BJ (cell line): ENCODE measurements at regions not wholly inside any gene's neighbourhood (a gene's known extent, or its start where the extent isn't known, plus 50 kb on each side); places are given as distances from the start of the nearest gene placed in this dataset.
"Not testable (repeated sequence)": the region's sequence is repeated elsewhere in the genome, so short reads cannot be mapped to it uniquely, and the experiment has no call there.

Experiments
- CTCF ChIA-PET: fragments of 350-600 bp; formaldehyde crosslinking; extraction: SDS; loops from one replicate; lab custom pipeline; 2021; ENCODE audit warnings: antibody characterized with exemption, inconsistent platforms; lab: Yijun Ruan, JAX
- POLR2A ChIA-PET: fragments of 300-600 bp; sonication (Branson Sonifier 250); formaldehyde crosslinking; extraction: SDS; loops from one replicate; lab custom pipeline; 2021; ENCODE audit warnings: antibody characterized with exemption; lab: Charles Lee
- DNase-seq: peaks from one replicate; pipeline ENCODE4 v3.0.0-alpha.2; 2011; ENCODE audit warnings: low read depth
- H3K27me3 ChIP-seq: 2 replicates; pipeline ENCODE4 v1.6.0; 2011; ENCODE audit warnings: low read length; ENCODE audit not compliant: control insufficient read depth, insufficient read depth
- H3K36me3 ChIP-seq: 2 replicates; pipeline ENCODE4 v1.5.1; 2011; ENCODE audit warnings: low read length; ENCODE audit not compliant: control insufficient read depth, insufficient read depth
- H3K4me3 ChIP-seq: 2 replicates; pipeline ENCODE4 v1.5.1; 2011; ENCODE audit warnings: low read depth, mild to moderate bottlenecking, control low read depth, low read length
- CTCF ChIP-seq: IDR thresholded peaks from 2 replicates; pipeline ENCODE4 v1.5.1; 2011; ENCODE audit warnings: low read depth, mild to moderate bottlenecking, control low read depth, inconsistent platforms, low read length, moderate library complexity; ENCODE audit not compliant: insufficient read depth

GRCh38 chr11:7186676-7187075 lies 65.0 kb upstream of the SYT9 start:
- DNase-seq = no peak
- POLR2A ChIA-PET = no interaction called here
- TF ChIP-seq CTCF = no peak
- Histone ChIP-seq H3K27me3 (no peaks in the 10 kb centered on the region), H3K36me3 (no peaks in the 10 kb centered on the region), H3K4me3 (no peak overlapping the region)
- CTCF ChIA-PET = no interaction called here

GRCh38 chr11:7192785-7193184 lies 58.9 kb upstream of the SYT9 start:
- H3K4me3 ChIP-seq, H3K36me3 ChIP-seq, POLR2A ChIA-PET, DNase-seq, H3K27me3 ChIP-seq, CTCF ChIA-PET: not testable (repeated sequence)

GRCh38 chr11:7196396-7197146 lies 55.1 kb upstream of the SYT9 start:
- no peaks in the 10 kb centered on the region for H3K27me3 ChIP-seq
- H3K4me3 ChIP-seq = no peak overlapping the region
- no peaks in the 10 kb centered on the region for H3K36me3 ChIP-seq
- ChIA-PET POLR2A (no interaction called here), CTCF (interaction anchor here (0.7 kb wide), 1 partner anchor 16 kb away, joined by 3 read pairs; no protein-coding TSS in a partner anchor)
- no peak for DNase-seq
- no peak for TF ChIP-seq CTCF

GRCh38 chr11:7197469-7197868 lies 54.2 kb upstream of the SYT9 start:
- ChIA-PET CTCF (no interaction called here), POLR2A (interaction anchor here (0.5 kb wide), 1 partner anchor 11 kb away, joined by 3 read pairs; no protein-coding TSS in a partner anchor)
- Histone ChIP-seq H3K4me3 (no peak overlapping the region), H3K27me3 (no peaks in the 10 kb centered on the region), H3K36me3 (no peaks in the 10 kb centered on the region)
- no peak for TF ChIP-seq CTCF
- no peak for DNase-seq
